Liver (tissue), 2 donors: ENCODE measurements at regions not wholly inside any gene's neighbourhood (a gene's known extent, or its start where the extent isn't known, plus 50 kb on each side); places are given as distances from the start of the nearest gene placed in this dataset.

Experiments used
- CTCF ChIP-seq: fragments of 150-350 bp; IDR thresholded peaks from 2 replicates; pipeline ENCODE4 v1.5.1; 2017; ENCODE audit warnings: improper control_type of control experiment, low read depth, low read length; ENCODE audit not compliant: missing input control
- REST ChIP-seq: IDR thresholded peaks from 2 replicates; pipeline ENCODE4 v1.6.1; 2016; ENCODE audit warnings: antibody characterized with exemption, mild to moderate bottlenecking
- donor health status: healthy.

GRCh38 chr1:114322207-114322606 is 168.5 kb upstream of the SYT6 start:
- TF ChIP-seq CTCF (no peak), REST (no peak)
